Kidney tubule cell (primary cell): ENCODE measurements at regions not wholly inside any gene's neighbourhood (a gene's known extent, or its start where the extent isn't known, plus 50 kb on each side); places are given as distances from the start of the nearest gene placed in this dataset.

ENCODE experiments used
- DNase-seq: peaks from one replicate; pipeline ENCODE4 v3.0.0-alpha.2; 2018; ENCODE audit warnings: low spot score

DNA sequence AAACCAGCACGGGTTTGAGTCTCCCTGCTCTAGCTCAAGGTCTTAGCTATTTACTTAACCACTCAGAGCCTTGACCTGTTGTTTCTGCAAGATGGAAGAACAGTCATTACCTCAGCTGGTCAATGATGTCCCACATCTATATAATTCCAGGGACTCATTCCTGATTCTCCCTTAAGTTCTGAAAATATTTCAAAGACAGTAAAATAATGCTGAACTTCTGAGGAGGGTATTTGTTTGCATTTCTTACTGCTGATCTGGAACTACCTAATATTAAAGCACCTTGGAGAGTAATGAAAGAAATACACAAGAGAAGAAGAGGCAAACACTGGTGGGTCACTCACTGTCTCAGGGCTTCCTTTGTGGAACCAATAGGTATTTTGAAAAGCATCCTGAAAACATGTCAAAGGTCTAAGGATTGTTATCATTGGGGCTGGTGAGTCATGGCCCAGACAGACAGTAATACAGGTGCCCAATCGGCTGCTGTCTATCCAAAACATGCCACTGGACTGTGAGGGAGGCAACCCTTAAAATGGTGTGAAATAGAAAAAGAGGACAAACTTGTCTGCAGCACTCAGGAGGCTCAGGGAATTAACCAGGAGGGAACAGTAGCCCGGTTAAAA is 88.7 kb upstream of the EGLN3 start:
- DNase-seq = peak; percentile 39

DNA sequence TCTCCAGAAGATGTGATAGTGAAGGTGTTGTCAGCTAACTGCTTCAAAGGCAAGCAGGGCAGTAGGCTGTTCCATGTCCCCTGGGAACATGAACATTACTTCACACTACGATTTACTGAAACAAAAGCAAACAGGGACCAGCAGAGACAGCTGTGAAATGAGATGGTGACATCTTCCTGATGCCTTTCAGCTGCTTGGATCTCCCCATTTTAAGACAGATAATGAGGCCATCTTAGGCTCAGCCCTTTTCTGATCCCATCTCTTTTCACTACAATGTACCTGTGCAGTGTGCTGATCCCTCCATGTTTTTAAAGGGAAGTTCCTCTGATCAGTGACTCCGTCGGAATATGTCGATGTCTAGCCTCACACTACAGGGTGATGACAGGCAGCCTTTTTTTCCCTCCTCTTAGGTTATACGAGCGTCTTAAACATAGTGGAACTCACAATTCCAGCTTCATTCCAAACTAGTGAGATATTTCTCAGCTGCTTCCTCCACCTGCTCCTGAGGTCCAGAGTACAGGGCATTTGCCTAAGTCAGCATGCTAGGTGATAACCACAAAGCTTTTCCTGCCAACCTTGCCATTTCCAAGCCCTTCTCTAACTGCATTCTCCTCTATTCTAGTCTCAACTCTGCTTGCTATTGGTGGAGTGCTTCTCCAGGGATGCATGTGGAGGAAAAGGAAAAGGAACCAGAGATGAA is 87.6 kb upstream of the EGLN3 start:
- DNase-seq = peak; percentile 86

DNA sequence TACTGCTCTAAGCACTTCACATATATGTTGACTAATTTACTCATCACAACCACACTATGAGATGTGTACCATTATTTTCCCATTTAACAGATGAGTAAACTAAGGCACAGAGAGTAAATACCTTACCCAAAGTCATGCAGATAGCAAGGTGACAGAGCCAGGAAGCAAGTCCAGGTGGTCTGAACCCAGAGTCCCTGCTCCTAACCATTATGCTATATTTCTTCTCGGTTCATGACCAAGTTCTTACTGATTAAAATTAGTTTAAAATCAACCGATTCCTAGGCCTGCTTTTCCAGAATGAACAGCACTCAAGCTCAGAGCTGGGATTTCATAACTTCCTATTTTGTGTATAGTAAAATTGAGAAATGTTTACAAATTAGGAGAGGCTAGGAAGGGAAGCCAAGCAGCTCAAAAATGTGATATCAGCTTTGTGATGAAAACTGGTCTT is 85.5 kb upstream of the EGLN3 start:
- DNase-seq = no peak

DNA sequence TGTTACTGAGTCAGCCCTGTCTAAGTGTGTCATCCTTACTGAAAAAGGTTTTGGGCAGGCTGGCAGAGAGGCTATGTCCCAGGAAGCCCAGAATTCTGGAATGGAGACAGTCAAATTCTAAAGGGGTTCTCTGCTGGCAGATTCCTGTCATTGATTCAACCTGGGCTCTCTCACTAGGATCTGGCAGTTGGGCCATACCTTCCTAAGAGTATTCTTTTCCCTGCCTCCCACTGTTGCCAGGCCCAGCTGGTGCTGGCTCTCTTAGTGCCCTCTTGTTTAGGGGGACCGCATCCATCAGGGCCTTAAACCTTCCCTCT is 85.0 kb upstream of the EGLN3 start:
- DNase-seq = no peak

DNA sequence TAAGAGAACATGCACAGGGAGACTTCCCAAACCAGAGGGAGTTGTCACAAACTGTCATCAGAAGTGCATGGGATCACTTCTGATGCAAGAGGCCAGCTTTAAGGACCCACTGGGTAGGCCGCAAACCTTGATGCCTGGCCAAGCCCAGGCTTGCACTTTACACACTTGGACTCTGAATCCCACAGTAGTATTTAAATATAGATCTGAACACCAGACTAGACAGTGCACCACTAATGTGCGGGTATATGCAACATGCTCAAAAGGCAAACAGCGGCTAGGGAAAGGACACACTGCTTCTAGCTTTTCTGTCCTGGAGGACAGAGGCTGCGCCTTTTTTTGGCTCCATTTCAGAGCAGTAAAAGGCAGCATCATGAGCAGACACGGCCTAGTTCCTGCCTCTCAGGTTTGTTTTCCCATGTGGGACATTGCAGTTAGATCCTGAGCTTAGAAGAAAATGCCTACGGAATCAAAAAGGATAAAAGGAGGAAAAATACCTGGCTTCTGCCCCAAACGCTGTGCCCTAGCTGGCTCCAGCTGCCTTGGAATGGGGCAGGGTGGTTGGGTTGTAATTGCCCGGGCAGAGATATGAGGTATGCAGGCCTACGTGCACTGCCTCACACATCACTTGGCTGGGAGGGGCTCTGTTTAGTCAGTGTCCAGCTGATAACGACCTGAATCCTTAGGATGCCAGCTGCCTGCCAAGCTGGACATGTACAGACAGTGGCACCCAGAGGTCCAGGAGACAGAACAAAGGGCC is 84.5 kb upstream of the EGLN3 start:
- DNase-seq = peak; percentile 76

DNA sequence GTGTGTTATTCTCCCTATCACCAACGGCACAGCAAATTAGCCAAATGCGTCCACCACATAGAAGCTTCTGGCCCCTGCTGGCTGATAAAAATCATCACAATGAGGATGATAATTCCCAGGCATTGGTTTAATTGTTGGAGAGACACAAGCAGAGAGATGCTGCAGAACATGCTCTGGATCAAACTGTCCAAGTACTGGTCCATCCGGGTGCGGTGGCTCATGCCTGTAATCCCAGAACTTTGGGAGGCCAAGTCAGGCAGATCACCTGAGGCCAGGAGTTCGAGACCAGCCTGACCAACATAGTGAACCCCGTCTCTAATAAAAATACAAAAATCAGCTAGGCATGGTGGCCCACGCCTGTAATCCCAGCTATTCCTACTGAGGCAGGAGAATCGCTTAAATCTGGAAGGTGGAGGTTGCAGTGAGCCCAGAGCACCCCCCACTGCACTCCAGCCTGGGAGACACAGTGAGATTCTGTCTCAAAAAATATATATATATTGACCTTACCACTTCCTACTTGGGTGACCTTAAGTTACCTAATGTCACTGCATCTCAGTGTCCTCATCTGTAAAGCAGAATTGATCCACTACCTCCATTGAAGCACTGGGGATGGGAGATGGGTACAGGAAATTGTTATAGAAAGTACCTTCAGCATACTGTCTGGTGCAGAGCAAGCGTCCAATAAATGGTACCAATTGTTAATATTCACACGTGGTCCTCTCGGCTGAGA is 83.7 kb upstream of the EGLN3 start:
- DNase-seq = no peak

DNA sequence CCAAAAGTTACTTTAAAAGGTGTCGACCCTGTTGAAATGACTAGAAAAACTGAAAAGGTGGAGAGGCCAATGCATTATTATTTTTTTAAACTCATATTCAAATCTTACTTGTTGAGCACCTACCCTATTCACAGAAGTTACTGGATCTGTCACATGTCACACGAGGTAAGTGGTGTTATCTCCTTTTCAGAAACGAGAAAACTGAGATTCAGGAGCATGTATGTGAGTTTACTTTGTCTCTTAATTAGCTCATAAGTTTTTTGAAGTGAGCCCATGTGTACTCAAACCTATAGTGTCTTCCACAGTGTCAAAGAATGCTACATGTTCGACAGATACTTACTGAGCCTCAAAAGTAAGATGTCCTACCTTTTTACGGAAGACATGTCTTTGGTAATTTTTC is 81.8 kb upstream of the EGLN3 start:
- no peak for DNase-seq

DNA sequence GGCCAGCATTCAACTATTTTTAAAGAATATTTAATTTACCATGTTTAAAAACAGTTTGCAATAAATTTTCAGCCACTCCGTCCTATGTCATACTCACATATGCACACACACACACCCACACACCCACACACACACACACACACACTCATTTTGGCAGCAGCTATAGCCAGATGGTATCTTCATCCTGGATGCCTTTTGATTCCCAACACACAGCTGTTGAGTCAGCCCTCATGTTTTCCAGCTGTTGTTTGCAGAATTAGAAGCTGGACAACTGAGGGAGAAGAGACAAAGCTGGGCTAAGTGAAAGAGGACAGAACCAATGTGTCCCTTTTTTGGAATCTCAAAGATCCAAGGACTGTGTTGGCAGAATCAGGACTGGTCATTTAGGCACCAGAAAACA is 80.0 kb upstream of the EGLN3 start:
- no peak for DNase-seq

DNA sequence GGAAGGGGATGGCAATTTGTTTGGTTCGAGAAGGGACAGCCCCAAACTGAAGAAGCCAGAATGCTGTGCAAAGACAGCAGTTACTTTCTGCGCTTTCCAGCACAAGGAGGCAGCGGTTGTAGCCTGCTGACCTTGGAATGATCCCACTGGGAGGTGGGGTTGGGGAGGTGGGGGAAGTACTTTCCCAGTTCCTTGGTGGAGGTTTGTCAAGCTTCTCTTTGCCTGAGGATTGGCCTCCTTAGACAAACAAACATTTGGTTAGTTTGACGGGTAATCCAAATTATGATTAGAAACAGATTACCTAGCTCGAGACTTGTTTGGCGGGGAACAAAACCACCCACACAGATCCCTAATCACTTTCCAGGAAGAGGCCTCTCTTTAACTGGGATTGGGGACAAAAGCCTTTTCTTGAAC is 79.1 kb upstream of the EGLN3 start:
- no peak for DNase-seq

DNA sequence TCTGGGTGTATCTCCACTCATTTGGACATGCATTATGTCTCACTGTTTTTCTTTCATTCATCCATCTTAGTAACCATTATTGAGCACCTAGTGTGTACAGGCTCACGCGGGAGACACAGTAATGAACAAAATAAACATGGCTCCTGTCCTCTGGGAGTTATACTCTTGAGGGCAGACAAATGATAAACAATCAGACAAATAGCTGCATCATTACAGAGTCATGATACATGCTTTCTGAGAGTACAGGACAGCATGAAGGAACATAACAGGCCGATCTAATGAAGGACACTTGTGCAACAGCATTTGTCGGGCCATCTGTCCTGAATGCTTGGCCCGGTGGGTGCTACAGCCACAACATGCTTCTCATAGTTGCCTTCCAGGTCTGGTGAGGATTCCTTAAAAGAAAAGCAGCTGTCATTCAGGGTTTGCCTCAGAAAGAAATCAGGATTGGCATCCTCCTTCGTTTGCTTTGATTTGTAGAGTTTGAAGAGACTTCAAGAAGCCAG is 77.2 kb upstream of the EGLN3 start:
- no peak for DNase-seq

DNA sequence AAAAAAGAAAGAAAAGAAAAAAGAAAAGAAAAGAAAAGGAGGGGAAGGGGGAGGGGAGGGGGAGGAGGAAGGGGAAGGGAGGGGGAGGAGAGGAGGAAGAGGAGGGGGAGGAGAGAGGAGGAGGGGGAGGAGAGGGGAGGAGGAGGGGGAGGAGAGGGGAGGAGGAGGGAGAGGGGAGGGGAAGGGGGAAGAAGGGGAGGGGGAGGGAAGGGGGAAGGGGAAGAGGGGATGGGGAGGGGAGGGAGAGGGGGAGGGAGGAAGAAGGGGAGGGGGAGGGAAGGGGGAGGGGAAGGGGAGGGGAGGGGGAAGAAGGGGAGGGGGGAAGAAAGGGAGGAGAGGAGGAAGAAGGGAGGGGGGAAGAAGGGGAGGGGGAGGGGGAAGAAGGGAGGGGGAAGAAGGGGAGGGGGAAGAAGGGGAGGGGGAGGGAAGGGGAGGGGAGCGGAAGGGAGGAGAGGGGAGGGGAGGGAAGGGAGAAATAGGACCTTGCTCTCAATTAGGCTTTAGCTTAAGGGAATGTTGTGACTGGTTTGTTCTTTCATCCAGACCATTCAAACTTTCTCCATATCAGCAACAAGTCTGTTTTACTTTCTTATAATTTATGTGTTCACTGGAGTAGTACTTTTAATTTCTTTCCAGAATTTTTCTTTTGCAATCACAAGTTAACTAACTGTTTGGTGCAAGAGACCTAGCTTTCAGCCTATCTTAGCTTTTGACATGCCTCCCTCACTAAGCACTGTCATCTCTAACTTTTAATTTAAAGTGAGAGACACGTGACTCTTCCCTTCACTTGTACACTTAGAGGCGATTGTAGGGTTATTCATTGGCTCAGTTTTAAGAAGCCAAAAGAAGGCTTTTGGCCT is 76.5 kb upstream of the EGLN3 start:
- DNase-seq = no peak

DNA sequence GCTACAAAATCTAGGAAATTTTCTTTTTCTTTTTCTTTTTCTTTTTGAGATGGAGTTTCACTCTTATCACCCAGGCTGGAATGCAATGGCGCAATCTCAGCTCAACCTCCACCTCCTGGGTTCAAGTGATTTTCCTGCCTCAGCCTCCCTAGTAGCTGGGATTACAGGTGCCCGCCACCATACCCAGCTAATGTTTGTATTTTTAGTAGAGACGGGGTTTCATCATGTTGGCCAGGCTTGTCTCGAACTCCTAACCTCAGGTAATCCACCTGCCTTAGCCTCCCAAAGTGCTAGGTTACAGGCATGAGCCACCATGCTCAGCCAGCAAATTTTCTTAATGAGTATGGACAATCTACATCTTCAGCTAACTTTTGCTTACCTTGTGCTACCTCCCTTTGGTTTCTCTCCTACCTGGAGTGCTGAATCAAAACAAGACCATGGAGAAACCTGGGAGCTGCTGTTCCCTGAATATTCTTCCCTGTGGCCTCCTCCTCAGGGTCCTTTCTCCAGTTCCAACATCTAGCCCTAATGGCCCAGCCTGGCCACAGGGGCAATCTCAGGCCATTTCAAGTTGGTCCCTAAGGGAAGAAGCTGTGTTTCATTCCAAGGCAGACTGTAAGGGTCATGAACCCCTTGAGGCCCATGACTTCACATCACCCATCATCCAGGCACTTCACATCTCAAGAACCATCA is 74.6 kb upstream of the EGLN3 start:
- DNase-seq = no peak

DNA sequence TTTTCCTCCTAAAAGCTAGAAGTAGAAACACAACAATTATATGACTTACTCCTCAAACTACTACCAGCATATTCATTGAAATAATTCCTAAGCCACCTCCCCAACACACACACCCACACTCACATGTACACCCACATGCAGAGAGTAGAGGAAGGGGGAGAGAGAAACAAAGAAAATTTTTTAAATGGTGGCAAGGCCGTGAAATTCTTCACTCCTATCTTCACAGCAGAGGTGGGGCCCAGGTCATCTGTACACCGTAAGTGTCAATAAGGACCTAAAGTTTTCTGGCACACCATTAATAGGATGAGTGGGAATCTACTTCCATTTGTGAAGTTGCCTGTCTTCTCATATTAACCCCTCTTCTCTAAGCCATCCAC is 73.9 kb upstream of the EGLN3 start:
- no peak for DNase-seq

DNA sequence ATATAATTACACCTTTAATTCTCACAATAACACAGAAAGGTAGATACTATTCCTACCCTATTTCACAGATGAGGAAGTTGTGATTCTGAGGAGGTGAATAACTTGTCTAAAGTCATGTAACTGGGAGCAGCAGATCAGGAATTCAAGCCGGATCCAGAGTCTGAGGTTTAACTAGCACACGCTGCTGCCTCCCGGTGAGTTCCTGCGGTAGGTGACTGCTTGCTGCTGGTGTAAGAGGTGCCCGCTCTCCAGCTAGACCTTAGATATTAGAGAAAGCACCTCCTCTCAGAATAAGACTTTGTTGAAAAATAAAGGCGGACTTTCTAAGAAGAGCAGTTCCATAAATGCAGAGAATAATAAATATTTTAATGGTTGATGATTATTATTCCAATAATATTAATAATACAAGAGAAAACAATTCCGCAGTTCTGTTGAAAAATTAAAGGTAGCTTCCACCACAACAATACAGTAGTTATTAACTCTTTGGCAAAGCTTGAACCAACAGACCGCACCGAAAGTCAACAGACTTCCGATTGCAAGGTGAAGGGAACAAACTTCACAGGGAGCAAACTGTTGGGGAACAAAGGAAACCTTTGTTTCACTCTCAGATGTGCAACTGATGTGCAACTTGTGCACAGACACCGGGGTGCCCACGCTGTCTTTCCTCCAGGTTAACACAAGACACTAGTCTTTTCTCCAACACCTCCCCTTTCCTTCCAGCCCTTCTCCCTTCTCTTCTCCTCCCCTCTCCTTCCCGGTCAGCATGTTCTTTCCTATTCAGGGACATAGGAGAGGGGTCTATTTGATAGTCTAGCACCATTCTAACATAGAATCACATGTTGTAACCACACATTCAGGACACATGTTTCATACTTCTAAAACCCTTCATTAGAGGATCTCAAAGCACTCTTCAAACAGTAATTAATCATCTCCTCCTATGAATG is 73.2 kb upstream of the EGLN3 start:
- DNase-seq = peak; percentile 57

DNA sequence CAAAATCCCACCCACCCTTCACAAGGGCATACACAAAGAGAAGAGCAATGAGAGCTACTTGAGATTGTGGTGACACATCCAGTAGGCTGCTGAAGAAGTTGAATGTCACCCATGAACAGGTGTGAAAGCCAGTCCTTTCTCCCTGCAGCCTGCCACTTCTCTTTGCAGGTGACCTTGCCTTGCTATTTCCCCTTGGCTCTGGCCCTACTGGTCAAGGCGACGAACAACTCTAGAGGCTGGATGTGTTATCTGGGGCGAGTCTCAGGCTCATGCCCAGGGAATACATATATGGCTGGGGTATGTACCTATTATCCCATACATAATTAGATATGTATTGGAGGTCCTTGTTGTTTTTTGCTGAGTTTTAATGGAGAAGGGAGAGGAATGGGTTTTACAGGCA is 70.2 kb upstream of the EGLN3 start:
- DNase-seq = no peak

DNA sequence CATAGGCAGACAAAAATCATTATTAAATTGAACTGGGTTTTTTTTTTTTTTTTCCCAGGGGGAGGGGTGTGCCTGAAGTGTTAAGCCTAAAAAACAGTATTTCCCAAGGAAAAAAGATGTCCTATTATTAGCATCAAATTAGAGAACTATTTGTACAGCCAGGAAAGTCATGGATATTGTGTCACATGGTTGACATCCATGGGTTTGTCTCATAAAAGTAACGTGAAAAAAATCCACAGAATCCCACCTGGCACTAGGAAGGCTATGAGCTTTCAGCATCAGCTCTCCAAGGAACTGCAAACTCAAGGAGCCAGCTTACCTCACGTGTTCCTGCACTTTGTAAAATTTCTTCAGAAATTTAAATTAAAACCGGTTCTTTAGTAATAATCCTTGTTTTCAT is 69.1 kb upstream of the EGLN3 start:
- no peak for DNase-seq

DNA sequence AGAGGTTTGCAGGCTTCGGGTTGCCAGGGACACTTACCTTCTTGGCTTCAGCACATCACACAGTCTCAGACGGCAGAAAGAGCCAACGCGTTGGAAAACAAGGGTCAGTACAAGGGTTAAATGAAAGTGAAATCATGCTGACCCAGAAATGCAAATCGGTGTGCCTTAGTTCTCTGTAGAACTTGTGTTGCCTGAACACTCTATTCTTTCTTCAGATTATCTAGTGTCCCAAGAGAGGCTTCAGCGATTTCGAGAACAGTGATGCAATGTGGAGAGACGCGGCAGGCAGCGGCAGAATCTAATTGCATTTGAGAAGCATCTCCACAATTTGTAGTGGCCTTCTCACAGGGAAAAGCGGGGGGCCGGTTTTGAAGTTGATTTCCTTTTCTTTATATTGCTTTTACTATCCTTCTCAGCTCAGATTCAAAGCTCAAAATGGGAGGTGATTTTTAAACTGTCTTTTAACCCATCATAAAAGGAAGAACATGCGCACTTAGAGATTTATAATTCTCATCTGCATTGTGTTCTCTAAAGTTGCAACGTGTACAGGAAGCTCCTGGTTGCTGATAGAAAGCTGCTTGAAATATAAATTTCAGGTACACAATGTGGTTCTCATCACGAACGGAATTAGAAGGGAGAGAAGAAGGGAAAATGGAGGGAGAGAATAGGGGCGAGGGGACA is 67.8 kb upstream of the EGLN3 start:
- no peak for DNase-seq

DNA sequence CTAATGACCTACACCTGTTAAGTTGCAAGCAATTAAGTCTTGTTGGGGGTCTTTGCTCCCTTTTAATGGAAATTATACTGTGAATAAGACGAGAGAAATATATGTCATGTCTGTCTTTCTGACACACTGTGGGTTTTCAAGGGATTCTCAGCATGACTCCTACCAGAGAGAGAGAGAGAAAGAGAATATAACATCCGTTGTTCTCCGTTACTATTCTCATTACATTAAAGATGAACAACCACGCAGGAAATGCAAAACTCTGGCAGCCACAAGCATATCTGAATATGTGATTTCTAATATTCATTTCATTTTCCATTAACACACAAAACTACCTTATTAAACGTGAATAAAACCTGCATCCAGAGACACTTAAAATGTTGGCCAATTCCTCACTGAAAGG is 67.3 kb upstream of the EGLN3 start:
- DNase-seq = no peak

DNA sequence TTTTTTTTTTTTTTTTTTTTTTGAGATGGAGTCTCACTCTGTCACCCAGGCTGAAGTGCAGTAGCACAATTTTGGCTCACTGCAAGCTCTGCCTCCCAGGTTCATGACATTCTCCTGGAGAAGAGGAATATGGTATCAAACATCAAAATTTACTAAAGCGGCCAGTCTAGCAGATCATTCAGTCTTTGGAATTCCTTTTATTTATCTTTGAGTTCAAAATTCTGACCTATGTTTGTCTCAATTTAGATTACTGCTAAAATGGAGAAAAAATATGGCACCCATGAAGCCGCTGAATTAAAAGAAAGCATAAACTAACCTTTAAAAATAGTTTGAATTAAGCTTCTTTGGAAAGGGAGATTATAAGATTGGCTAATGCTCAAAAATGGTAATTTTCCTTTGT is 64.5 kb upstream of the EGLN3 start:
- no peak for DNase-seq
